Panc1 (cell line): ENCODE measurements at regions not wholly inside any gene's neighbourhood (a gene's known extent, or its start where the extent isn't known, plus 50 kb on each side); places are given as distances from the start of the nearest gene placed in this dataset.

Experiments
- POLR2AphosphoS5 ChIP-seq: IDR thresholded peaks from 2 replicates; pipeline ENCODE4 v1.6.1; 2012; ENCODE audit warnings: mild to moderate bottlenecking, low read depth, low read length, moderate library complexity
- TCF7L2 ChIP-seq: IDR thresholded peaks from 2 replicates; pipeline ENCODE4 v1.6.1; 2011; ENCODE audit warnings: mild to moderate bottlenecking, low read depth, low read length, inconsistent platforms
- TF ChIP-seq, protein P1 (sequence below): fragments of 450-650 bp; IDR thresholded peaks from 2 replicates; pipeline ENCODE4 v1.5.1; 2017; ENCODE audit warnings: mild to moderate bottlenecking

- peak; percentile 67; the same call in 1 of the 2 replicates for TF ChIP-seq TCF7L2
- TF ChIP-seq, protein P1, sequence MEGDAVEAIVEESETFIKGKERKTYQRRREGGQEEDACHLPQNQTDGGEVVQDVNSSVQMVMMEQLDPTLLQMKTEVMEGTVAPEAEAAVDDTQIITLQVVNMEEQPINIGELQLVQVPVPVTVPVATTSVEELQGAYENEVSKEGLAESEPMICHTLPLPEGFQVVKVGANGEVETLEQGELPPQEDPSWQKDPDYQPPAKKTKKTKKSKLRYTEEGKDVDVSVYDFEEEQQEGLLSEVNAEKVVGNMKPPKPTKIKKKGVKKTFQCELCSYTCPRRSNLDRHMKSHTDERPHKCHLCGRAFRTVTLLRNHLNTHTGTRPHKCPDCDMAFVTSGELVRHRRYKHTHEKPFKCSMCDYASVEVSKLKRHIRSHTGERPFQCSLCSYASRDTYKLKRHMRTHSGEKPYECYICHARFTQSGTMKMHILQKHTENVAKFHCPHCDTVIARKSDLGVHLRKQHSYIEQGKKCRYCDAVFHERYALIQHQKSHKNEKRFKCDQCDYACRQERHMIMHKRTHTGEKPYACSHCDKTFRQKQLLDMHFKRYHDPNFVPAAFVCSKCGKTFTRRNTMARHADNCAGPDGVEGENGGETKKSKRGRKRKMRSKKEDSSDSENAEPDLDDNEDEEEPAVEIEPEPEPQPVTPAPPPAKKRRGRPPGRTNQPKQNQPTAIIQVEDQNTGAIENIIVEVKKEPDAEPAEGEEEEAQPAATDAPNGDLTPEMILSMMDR = no peak
- no peak for TF ChIP-seq POLR2AphosphoS5
These were observed 172.5 kb downstream of the FOXA2 start for GRCh38 chr20:22411627-22412450.
